H1 (cell line): ENCODE measurements at regions not wholly inside any gene's neighbourhood (a gene's known extent, or its start where the extent isn't known, plus 50 kb on each side); places are given as distances from the start of the nearest gene placed in this dataset.

Source experiments
- CTCF ChIA-PET: fragments of 300-600 bp; sonication (Branson Sonifier 250); formaldehyde crosslinking; loops from one replicate; lab custom pipeline; 2021; ENCODE audit not compliant: partially characterized antibody; lab: Charles Lee
- POLR2A ChIA-PET: fragments of 300-600 bp; sonication (Branson Sonifier 250); formaldehyde crosslinking; loops from one replicate; lab custom pipeline; 2021; ENCODE audit warnings: inconsistent platforms; ENCODE audit not compliant: partially characterized antibody; lab: Charles Lee
- DNase-seq, 2 experiments: peaks; one replicate each; pipeline versions ENCODE4 v3.0.0 to v3.0.0-alpha.2; 2010 to 2022; ENCODE audit warnings: low spot score in 2 of 2, low read depth in 1 of 2, mixed read lengths in 1 of 2
- FAIRE-seq: peaks from 2 replicates; lab custom pipeline; 2011; peaks lifted over from hg19 to GRCh38; lab: Jason Lieb, UNC
- H2AFZ ChIP-seq: 2 replicates; pipeline ENCODE4 v1.8.1; 2012; ENCODE audit warnings: low read length, inconsistent platforms
- H2AK5ac ChIP-seq: 2 replicates; pipeline ENCODE4 v1.6.1; 2013; ENCODE audit warnings: low read depth, low read length
- H2BK120ac ChIP-seq: replicated peaks from 2 replicates; pipeline ENCODE3; 2013; ENCODE audit warnings: low read depth, low read length, inconsistent platforms
- H2BK12ac ChIP-seq: 2 replicates; pipeline ENCODE4 v1.6.1; 2013; ENCODE audit warnings: low read depth, low read length
- H2BK15ac ChIP-seq: 2 replicates; pipeline ENCODE4 v1.6.1; 2013; ENCODE audit warnings: low read length
- H2BK20ac ChIP-seq: 2 replicates; pipeline ENCODE4 v1.6.1; 2013; ENCODE audit warnings: low read length
- H2BK5ac ChIP-seq: 2 replicates; pipeline ENCODE4 v1.6.1; 2013; ENCODE audit warnings: low read depth, low read length
- H3K14ac ChIP-seq: 2 replicates; pipeline ENCODE4 v1.6.1; 2013; ENCODE audit warnings: inconsistent platforms; ENCODE audit not compliant: insufficient read length
- H3K18ac ChIP-seq: 2 replicates; pipeline ENCODE4 v1.6.1; 2013; ENCODE audit warnings: low read length; ENCODE audit errors: extremely low read depth
- H3K23ac ChIP-seq: 2 replicates; pipeline ENCODE4 v1.6.1; 2013; ENCODE audit warnings: inconsistent platforms; ENCODE audit not compliant: insufficient read length
- H3K23me2 ChIP-seq: 2 replicates; pipeline ENCODE4 v1.6.1; 2013; ENCODE audit warnings: low read depth, low read length
- H3K27ac ChIP-seq: 2 replicates; pipeline ENCODE4 v1.6.1; 2011; ENCODE audit warnings: low read depth, low read length, inconsistent platforms
- H3K27me3 ChIP-seq, 4 experiments: replicated peaks in 1 of 4; 1 replicate in 1 of 4; 2 replicates in 3 of 4; pipeline versions ENCODE4 v1.6.1 to v1.8.1; 2011 to 2013; ENCODE audit warnings: low read length in 3 of 4, mild to moderate bottlenecking in 3 of 4, inconsistent platforms in 2 of 4, mixed read lengths in 2 of 4, moderate library complexity in 1 of 4; ENCODE audit not compliant: control insufficient read depth in 3 of 4, insufficient read depth in 3 of 4; ENCODE audit errors: extremely low read depth in 1 of 4
- H3K36me3 ChIP-seq, 4 experiments: 2 replicates each; pipeline versions ENCODE4 v1.6.1 to v1.8.1; 2011 to 2013; ENCODE audit warnings: mild to moderate bottlenecking in 4 of 4, low read length in 3 of 4, moderate library complexity in 2 of 4, control low read depth in 1 of 4, inconsistent platforms in 1 of 4; ENCODE audit not compliant: insufficient read depth in 4 of 4, control insufficient read depth in 2 of 4
- H3K4ac ChIP-seq: replicated peaks from 2 replicates; pipeline ENCODE3; 2013; ENCODE audit warnings: low read length, low read depth, mixed read lengths, inconsistent platforms; ENCODE audit not compliant: insufficient read length
- H3K4me1 ChIP-seq, 4 experiments: replicated peaks in 1 of 4; 1 replicate in 1 of 4; 2 replicates in 3 of 4; pipeline versions ENCODE4 v1.6.1 to v1.8.1; 2011 to 2013; ENCODE audit warnings: low read length in 3 of 4, inconsistent platforms in 2 of 4, mixed read lengths in 1 of 4; ENCODE audit not compliant: insufficient read depth in 4 of 4, control insufficient read depth in 3 of 4
- H3K4me2 ChIP-seq, 2 experiments: 2 replicates each; pipeline versions ENCODE4 v1.6.1 to v1.8.1; 2011 to 2013; ENCODE audit warnings: low read depth in 2 of 2, low read length in 2 of 2, control low read depth in 1 of 2, inconsistent platforms in 1 of 2, mild to moderate bottlenecking in 1 of 2; ENCODE audit not compliant: insufficient read depth in 1 of 2
- H3K4me3 ChIP-seq, 4 experiments: fragments of 200-600, 300-600 bp in 1 of 4; sonication (generic), shearing (Covaris generic), sonication (Bioruptor Twin) in 1 of 4; 2 replicates each; pipeline versions ENCODE4 v1.5.1 to v1.8.1; 2011 to 2016; ENCODE audit warnings: low read length in 4 of 4, low read depth in 3 of 4, control low read depth in 2 of 4, inconsistent platforms in 2 of 4, mild to moderate bottlenecking in 2 of 4, mixed read lengths in 1 of 4, moderate library complexity in 1 of 4; ENCODE audit not compliant: insufficient read depth in 2 of 4; ENCODE audit errors: extremely low read depth in 1 of 4
- H3K56ac ChIP-seq: replicated peaks from 2 replicates; pipeline ENCODE3; 2013; ENCODE audit warnings: low read depth, mild to moderate bottlenecking, mixed read lengths, low read length, inconsistent platforms; ENCODE audit not compliant: insufficient read length
- H3K79me1 ChIP-seq: 2 replicates; pipeline ENCODE4 v1.6.1; 2013; ENCODE audit warnings: low read depth, low read length, control low read depth
- H3K79me2 ChIP-seq, 2 experiments: 2 replicates each; pipeline versions ENCODE4 v1.6.1 to v1.8.1; 2012 to 2013; ENCODE audit warnings: low read length in 2 of 2, mild to moderate bottlenecking in 2 of 2, inconsistent platforms in 1 of 2; ENCODE audit not compliant: insufficient read depth in 2 of 2, control insufficient read depth in 1 of 2
- H3K9ac ChIP-seq, 4 experiments: replicated peaks in 1 of 4; 1 replicate in 1 of 4; 2 replicates in 3 of 4; pipeline versions ENCODE4 v1.6.1 to v1.8.1; 2011 to 2013; ENCODE audit warnings: low read depth in 3 of 4, low read length in 3 of 4, control low read depth in 2 of 4, mild to moderate bottlenecking in 2 of 4, moderate library complexity in 2 of 4, inconsistent platforms in 1 of 4; ENCODE audit errors: extremely low read depth in 1 of 4
- H3K9me3 ChIP-seq, 2 experiments: 2 replicates each; pipeline versions ENCODE4 v1.6.1 to v1.8.1; 2012 to 2013; ENCODE audit warnings: mild to moderate bottlenecking in 2 of 2, moderate library complexity in 2 of 2, control low read depth in 1 of 2, inconsistent platforms in 1 of 2, low read depth in 1 of 2, low read length in 1 of 2, mixed read lengths in 1 of 2; ENCODE audit not compliant: insufficient read depth in 2 of 2
- H4K20me1 ChIP-seq, 2 experiments: replicated peaks in 1 of 2; 2 replicates each; pipeline versions ENCODE3 to v1.8.1; 2011 to 2013; ENCODE audit warnings: inconsistent platforms in 2 of 2, low read length in 2 of 2, mild to moderate bottlenecking in 1 of 2; ENCODE audit not compliant: insufficient read depth in 2 of 2, control insufficient read depth in 1 of 2
- H4K5ac ChIP-seq: 2 replicates; pipeline ENCODE4 v1.6.1; 2013; ENCODE audit warnings: low read length, low read depth, mixed read lengths, inconsistent platforms; ENCODE audit not compliant: insufficient read length
- H4K8ac ChIP-seq: 2 replicates; pipeline ENCODE4 v1.8.0; 2013; ENCODE audit warnings: mild to moderate bottlenecking, moderate library complexity, low read length, inconsistent platforms; ENCODE audit not compliant: insufficient read depth; ENCODE audit errors: extremely low read depth
- H4K91ac ChIP-seq: replicated peaks from 2 replicates; pipeline ENCODE3; 2013; ENCODE audit warnings: low read length, mixed read lengths, inconsistent platforms; ENCODE audit not compliant: insufficient read length
- PHF8 ChIP-seq: fragments of 200-600 bp; sonication (generic); conservative IDR thresholded peaks from 2 replicates; pipeline ENCODE4 v1.7.1; 2012; ENCODE audit warnings: low read depth, mild to moderate bottlenecking, inconsistent platforms, low read length, moderate library complexity
- SP2 ChIP-seq: IDR thresholded peaks from 2 replicates; pipeline ENCODE4 v1.6.1; 2012; ENCODE audit warnings: mild to moderate bottlenecking, low read length, inconsistent platforms
- USF2 ChIP-seq: IDR thresholded peaks from 2 replicates; pipeline ENCODE4 v1.6.1; 2011; ENCODE audit warnings: low read length, improper control_type of control experiment
- whole genome bisulfite sequencing, 2 experiments: shearing (Covaris generic) in 1 of 2; methylation state at CpG; one replicate each; pipeline versions ENCODE4 v1.1.6 to v1.1.7; 2013 to 2015; ENCODE audit warnings: low lambda C conversion rate in 2 of 2, mixed read lengths in 2 of 2, inconsistent platforms in 1 of 2, low coverage in 1 of 2, missing lambda C conversion rate in 1 of 2; ENCODE audit not compliant: insufficient replicate concordance in 2 of 2, insufficient coverage in 1 of 2, insufficient read length in 1 of 2; ENCODE audit errors: extremely low coverage in 1 of 2, missing lambda C conversion rate in 1 of 2; 5-methylcytosine and 5-hydroxymethylcytosine counted together

GRCh38 chr11:90274362-90274761 lies 51.5 kb upstream of the CHORDC1 start:
- Histone ChIP-seq H3K9me3 (peaks cover 0 to 8% of the 10 kb centered on the region in 2 experiments; a peak in 1 of 4 replicates), H3K56ac (no peak overlapping the region), H3K23me2 (no peaks in the 10 kb centered on the region), H2BK120ac (no peak overlapping the region), H3K36me3 (no peaks in the 10 kb centered on the region), H3K4ac (no peak overlapping the region), H2BK5ac (no peak overlapping the region), H3K4me2 (no peak overlapping the region), H3K18ac (no peak overlapping the region), H2AK5ac (no peak overlapping the region), H3K4me1 (no peaks in the 10 kb centered on the region), H3K4me3 (no peak overlapping the region), H3K14ac (no peak overlapping the region), H4K5ac (no peak overlapping the region), H4K8ac (no peak overlapping the region), H2BK12ac (no peak overlapping the region), H3K79me1 (no peaks in the 10 kb centered on the region; the same call in 1 of the 2 replicates), H3K23ac (no peak overlapping the region), H2BK15ac (no peak overlapping the region), H2BK20ac (no peak overlapping the region), H3K27me3 (no peaks in the 10 kb centered on the region), H3K9ac (no peak overlapping the region), H3K79me2 (no peaks in the 10 kb centered on the region), H4K91ac (no peak overlapping the region), H2AFZ (no peak overlapping the region), H3K27ac (no peak overlapping the region), H4K20me1 (no peaks in the 10 kb centered on the region)
- ChIA-PET POLR2A (no interaction called here), CTCF (interaction anchor here (0.8 kb wide), 1 partner anchor 10 kb away, joined by 3 read pairs; no protein-coding TSS in a partner anchor)
- WGBS, 2 experiments = 99% methylated on average over 4 of the region's 4 CpGs; no CpG with 5 or more reads in 1 of the 2 experiments
- FAIRE-seq = no peak
- TF ChIP-seq SP2 (no peak), PHF8 (no peak), USF2 (no peak)
- DNase-seq = no peak
